Neural progenitor cell (in vitro differentiated cells): ENCODE measurements at regions not wholly inside any gene's neighbourhood (a gene's known extent, or its start where the extent isn't known, plus 50 kb on each side); places are given as distances from the start of the nearest gene placed in this dataset.

Experiments
- DNase-seq: peaks from one replicate; pipeline ENCODE4 v3.0.0-alpha.2; 2016; ENCODE audit warnings: low spot score
- H2AFZ ChIP-seq: fragments of 200-600 bp; sonication (generic); replicated peaks from 2 replicates; pipeline ENCODE4 v1.6.1; 2016; ENCODE audit warnings: antibody characterized with exemption
- H3F3A ChIP-seq: fragments of 200-600 bp; sonication (generic); 2 replicates; pipeline ENCODE4 v1.6.1; 2016; ENCODE audit warnings: antibody characterized with exemption, low read depth
- H3K27ac ChIP-seq: fragments of 200-600 bp; sonication (generic); 2 replicates; pipeline ENCODE4 v1.5.1; 2016; ENCODE audit warnings: mild to moderate bottlenecking
- H3K27me3 ChIP-seq: fragments of 200-600 bp; sonication (generic); 2 replicates; pipeline ENCODE4 v1.6.1; 2016; ENCODE audit warnings: mild to moderate bottlenecking, moderate library complexity
- H3K36me3 ChIP-seq: fragments of 200-600 bp; sonication (generic); 2 replicates; pipeline ENCODE4 v1.5.1; 2016
- H3K4me1 ChIP-seq: fragments of 200-600 bp; sonication (generic); 2 replicates; pipeline ENCODE4 v1.6.1; 2016; ENCODE audit warnings: mixed run types
- H3K4me2 ChIP-seq: fragments of 200-600 bp; sonication (generic); 2 replicates; pipeline ENCODE4 v1.6.1; 2016
- H3K4me3 ChIP-seq: fragments of 200-600 bp; sonication (generic); 2 replicates; pipeline ENCODE4 v1.5.1; 2016
- H3K79me2 ChIP-seq: fragments of 200-600 bp; sonication (generic); 2 replicates; pipeline ENCODE4 v1.6.1; 2016; ENCODE audit warnings: low read depth
- H3K9ac ChIP-seq: fragments of 200-600 bp; sonication (generic); 2 replicates; pipeline ENCODE4 v1.6.1; 2016
- H3K9me3 ChIP-seq: fragments of 200-600 bp; sonication (generic); 2 replicates; pipeline ENCODE4 v1.5.1; 2016; ENCODE audit warnings: low read depth
- H4K20me1 ChIP-seq: fragments of 200-600 bp; sonication (generic); 2 replicates; pipeline ENCODE4 v1.6.1; 2016; ENCODE audit warnings: low read depth
- H3K27ac Mint-ChIP-seq: 3 replicates; pipeline ENCODE4 v1.8.0; 2021; ENCODE audit warnings: mixed read lengths
- H3K27me3 Mint-ChIP-seq: 2 replicates; pipeline ENCODE4 v1.8.0; 2022; ENCODE audit warnings: low read depth, mild to moderate bottlenecking, inconsistent platforms, moderate library complexity, mixed read lengths; ENCODE audit not compliant: insufficient read depth
- H3K36me3 Mint-ChIP-seq: 3 replicates; pipeline ENCODE4 v1.8.0; 2021; ENCODE audit warnings: mixed read lengths
- H3K4me1 Mint-ChIP-seq: 3 replicates; pipeline ENCODE4 v1.8.0; 2021; ENCODE audit warnings: mixed read lengths
- H3K4me3 Mint-ChIP-seq: 3 replicates; pipeline ENCODE4 v1.8.0; 2021; ENCODE audit warnings: mild to moderate bottlenecking, moderate library complexity, mixed read lengths
- H3K9me3 Mint-ChIP-seq: 3 replicates; pipeline ENCODE4 v1.8.0; 2020; ENCODE audit warnings: mixed read lengths
- EZH2 ChIP-seq: fragments of 200-600 bp; sonication (generic); IDR thresholded peaks from 2 replicates; pipeline ENCODE4 v1.6.1; 2017; ENCODE audit warnings: antibody characterized with exemption, mild to moderate bottlenecking, moderate library complexity
- EZH2phosphoT487 ChIP-seq: fragments of 200-600 bp; sonication (generic); IDR thresholded peaks from 2 replicates; pipeline ENCODE4 v1.6.1; 2017; ENCODE audit warnings: antibody characterized with exemption
- TF ChIP-seq, protein P1 (sequence below): fragments of 200-600 bp; sonication (generic); IDR thresholded peaks from 2 replicates; pipeline ENCODE4 v1.5.1; 2017; ENCODE audit warnings: antibody characterized with exemption, mild to moderate bottlenecking

DNA sequence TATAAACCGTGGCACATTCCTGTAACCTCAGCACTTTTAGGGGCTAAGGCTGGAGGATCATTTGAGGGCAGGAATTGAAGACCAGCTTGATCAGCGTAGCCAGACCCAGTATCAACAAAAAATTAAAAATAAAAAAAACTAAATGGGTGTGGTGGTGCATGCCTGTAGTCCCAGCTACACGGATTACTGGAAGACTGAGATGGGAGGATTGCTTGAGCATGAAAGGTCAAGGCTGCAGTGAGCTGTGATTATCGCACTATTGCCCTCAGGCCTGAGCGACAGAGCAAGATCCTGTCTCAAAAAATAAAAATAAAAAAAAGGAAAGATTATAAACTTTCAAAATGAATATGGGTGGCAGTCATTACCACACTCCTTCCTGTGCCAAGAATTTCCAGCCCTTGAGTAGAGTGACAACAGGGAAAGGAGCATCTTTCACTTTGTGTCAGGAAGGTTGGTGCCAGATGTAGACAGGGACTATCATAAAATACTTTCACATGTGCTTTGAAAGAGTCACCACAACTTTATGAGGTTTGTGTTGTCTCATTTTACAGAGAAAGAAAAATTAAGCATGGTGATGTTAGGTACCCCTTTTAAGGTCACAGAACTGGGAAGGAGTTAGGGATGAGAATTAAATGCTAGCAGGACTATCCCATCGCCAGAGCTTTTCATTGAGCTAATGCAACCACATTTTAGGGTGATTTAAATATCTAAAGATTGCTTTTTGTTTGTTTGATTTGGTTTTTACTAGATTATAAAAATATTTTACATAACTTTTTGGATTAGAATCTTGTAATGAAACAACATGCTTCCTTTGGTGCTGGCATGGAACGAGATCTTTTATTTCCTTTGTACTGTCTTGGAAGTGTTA is 1617.4 kb upstream of the ACVR2A start:
- H3K4me1 ChIP-seq: no peaks in the 10 kb centered on the region
- H3K36me3 ChIP-seq: no peaks in the 10 kb centered on the region
- H3K4me2 ChIP-seq: no peak overlapping the region
- H3K4me3 Mint-ChIP-seq: no peak overlapping the region
- no peaks in the 10 kb centered on the region for H3K27me3 ChIP-seq
- no peaks in the 10 kb centered on the region for H3K9me3 Mint-ChIP-seq
- no peak overlapping the region for H3K27ac Mint-ChIP-seq
- no peaks in the 10 kb centered on the region for H3F3A ChIP-seq
- no peak overlapping the region for H3K4me3 ChIP-seq
- no peaks in the 10 kb centered on the region for H4K20me1 ChIP-seq
- H3K27ac ChIP-seq: no peak overlapping the region
- H3K9me3 ChIP-seq: no peaks in the 10 kb centered on the region
- H3K4me1 Mint-ChIP-seq: no peaks in the 10 kb centered on the region
- TF ChIP-seq EZH2phosphoT487 (no peak), EZH2 (no peak)
- TF ChIP-seq, protein P1, sequence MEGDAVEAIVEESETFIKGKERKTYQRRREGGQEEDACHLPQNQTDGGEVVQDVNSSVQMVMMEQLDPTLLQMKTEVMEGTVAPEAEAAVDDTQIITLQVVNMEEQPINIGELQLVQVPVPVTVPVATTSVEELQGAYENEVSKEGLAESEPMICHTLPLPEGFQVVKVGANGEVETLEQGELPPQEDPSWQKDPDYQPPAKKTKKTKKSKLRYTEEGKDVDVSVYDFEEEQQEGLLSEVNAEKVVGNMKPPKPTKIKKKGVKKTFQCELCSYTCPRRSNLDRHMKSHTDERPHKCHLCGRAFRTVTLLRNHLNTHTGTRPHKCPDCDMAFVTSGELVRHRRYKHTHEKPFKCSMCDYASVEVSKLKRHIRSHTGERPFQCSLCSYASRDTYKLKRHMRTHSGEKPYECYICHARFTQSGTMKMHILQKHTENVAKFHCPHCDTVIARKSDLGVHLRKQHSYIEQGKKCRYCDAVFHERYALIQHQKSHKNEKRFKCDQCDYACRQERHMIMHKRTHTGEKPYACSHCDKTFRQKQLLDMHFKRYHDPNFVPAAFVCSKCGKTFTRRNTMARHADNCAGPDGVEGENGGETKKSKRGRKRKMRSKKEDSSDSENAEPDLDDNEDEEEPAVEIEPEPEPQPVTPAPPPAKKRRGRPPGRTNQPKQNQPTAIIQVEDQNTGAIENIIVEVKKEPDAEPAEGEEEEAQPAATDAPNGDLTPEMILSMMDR: no peak
- no peak overlapping the region for H2AFZ ChIP-seq
- no peaks in the 10 kb centered on the region for H3K27me3 Mint-ChIP-seq
- no peaks in the 10 kb centered on the region for H3K79me2 ChIP-seq
- DNase-seq: no peak
- no peaks in the 10 kb centered on the region for H3K36me3 Mint-ChIP-seq
- H3K9ac ChIP-seq: no peak overlapping the region

DNA sequence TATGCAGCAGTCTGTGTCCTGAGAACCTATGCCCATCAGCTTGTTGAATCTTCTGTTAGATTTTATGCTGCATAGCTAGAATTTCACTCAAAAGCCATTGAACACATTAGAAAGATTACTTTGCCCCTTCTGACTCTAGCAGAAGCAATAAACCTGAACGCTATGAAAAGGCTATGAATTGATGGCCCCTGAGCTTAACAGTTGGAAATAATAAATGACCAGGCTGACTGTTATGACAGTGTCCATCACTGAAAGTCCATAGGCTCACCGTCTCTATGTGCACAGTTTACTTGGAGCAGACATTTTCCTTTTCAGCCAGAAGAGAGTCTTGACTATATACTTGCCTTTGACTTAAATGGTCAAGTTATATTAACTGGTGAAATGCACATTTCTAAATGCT is 1618.8 kb upstream of the ACVR2A start:
- Mint-ChIP-seq H3K27ac (no peak overlapping the region), H3K9me3 (no peaks in the 10 kb centered on the region)
- H4K20me1 ChIP-seq: no peaks in the 10 kb centered on the region

DNA sequence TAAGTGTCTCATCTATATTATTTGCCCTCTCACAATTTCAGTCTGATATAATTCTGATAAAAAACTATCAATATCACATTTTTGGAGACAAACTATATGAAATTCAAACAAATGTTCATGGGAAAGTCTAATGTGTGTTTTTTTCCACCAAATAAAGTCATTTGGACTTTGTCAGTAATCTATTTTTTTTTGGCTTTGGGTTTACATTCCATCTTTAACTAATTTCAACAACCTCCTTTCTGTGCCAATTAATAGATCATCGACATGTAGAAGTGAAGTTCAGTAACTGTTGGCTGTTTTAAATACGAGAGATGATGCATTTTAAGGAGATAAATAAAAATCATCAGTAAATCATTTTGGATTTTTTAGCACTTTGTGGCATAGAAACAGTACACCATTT is 1623.0 kb upstream of the ACVR2A start:
- no peaks in the 10 kb centered on the region for H3K4me1 ChIP-seq

More for the DNA sequence above, 1618.8 kb upstream of the ACVR2A start:
- H3K4me1 ChIP-seq: no peaks in the 10 kb centered on the region
- TF ChIP-seq EZH2phosphoT487 (no peak), EZH2 (no peak)
- TF ChIP-seq, protein P1: no peak
- no peak overlapping the region for H3K27ac ChIP-seq
- Mint-ChIP-seq H3K36me3 (no peaks in the 10 kb centered on the region), H3K4me1 (no peaks in the 10 kb centered on the region), H3K4me3 (no peak overlapping the region), H3K27me3 (no peaks in the 10 kb centered on the region)
- H3K36me3 ChIP-seq: no peaks in the 10 kb centered on the region
- no peak overlapping the region for H3K4me2 ChIP-seq
- no peak for DNase-seq
- no peak overlapping the region for H2AFZ ChIP-seq
- H3K9ac ChIP-seq: no peak overlapping the region
- H3K9me3 ChIP-seq: no peaks in the 10 kb centered on the region
- H3K27me3 ChIP-seq: no peaks in the 10 kb centered on the region
- H3K4me3 ChIP-seq: no peak overlapping the region
- H3F3A ChIP-seq: no peaks in the 10 kb centered on the region
- H3K79me2 ChIP-seq: no peaks in the 10 kb centered on the region

More for the DNA sequence above, 1623.0 kb upstream of the ACVR2A start:
- no peaks in the 10 kb centered on the region for H3K9me3 ChIP-seq
- Mint-ChIP-seq H3K4me1 (no peaks in the 10 kb centered on the region), H3K27me3 (no peaks in the 10 kb centered on the region), H3K36me3 (no peaks in the 10 kb centered on the region), H3K27ac (no peak overlapping the region), H3K9me3 (no peaks in the 10 kb centered on the region), H3K4me3 (no peak overlapping the region)
- H3K4me2 ChIP-seq: no peak overlapping the region
- no peak overlapping the region for H3K27ac ChIP-seq
- H3F3A ChIP-seq: no peaks in the 10 kb centered on the region
- no peak overlapping the region for H2AFZ ChIP-seq
- TF ChIP-seq EZH2phosphoT487 (no peak), EZH2 (no peak)
- TF ChIP-seq, protein P1: no peak
- DNase-seq: no peak
- no peak overlapping the region for H3K9ac ChIP-seq
- H3K79me2 ChIP-seq: no peaks in the 10 kb centered on the region
- H3K36me3 ChIP-seq: no peaks in the 10 kb centered on the region
- H4K20me1 ChIP-seq: no peaks in the 10 kb centered on the region
- no peaks in the 10 kb centered on the region for H3K27me3 ChIP-seq
- no peak overlapping the region for H3K4me3 ChIP-seq
